GM12875 (cell line): ENCODE measurements at regions not wholly inside any gene's neighbourhood (a gene's known extent, or its start where the extent isn't known, plus 50 kb on each side); places are given as distances from the start of the nearest gene placed in this dataset.

Source experiments
- H3K4me3 ChIP-seq: one replicate; pipeline ENCODE4 v1.5.1; 2011; ENCODE audit warnings: low read depth, low read length, control low read depth
- TF ChIP-seq, protein P1 (sequence below): IDR thresholded peaks from 2 replicates; pipeline ENCODE4 v1.5.1; 2011; ENCODE audit warnings: low read depth, mild to moderate bottlenecking, control low read depth, inconsistent platforms, low read length, moderate library complexity, borderline replicate concordance; ENCODE audit not compliant: insufficient read depth

DNA sequence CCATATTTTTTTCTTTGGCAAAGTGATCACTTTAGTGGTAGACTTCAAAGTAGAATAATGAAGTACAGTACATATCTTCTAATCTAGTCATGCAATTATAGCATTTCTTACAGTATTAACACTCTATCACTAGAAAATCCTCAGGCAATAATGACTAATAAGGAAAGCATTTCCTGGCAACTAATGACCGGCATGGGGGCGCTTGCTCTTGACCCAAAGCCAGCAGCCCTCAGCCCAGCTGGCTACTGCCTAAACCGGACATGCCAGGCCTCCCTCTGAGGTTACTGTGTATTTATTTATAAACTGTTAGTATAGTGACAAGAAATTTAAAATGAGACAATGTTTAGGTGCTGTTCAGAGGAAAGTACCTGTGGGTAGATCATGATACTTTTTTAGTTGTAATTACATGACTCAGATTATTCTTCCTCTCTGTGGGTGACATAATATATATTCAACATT is 633.8 kb downstream of the PTPRC start:
- no peak overlapping the region for H3K4me3 ChIP-seq
- TF ChIP-seq, protein P1, sequence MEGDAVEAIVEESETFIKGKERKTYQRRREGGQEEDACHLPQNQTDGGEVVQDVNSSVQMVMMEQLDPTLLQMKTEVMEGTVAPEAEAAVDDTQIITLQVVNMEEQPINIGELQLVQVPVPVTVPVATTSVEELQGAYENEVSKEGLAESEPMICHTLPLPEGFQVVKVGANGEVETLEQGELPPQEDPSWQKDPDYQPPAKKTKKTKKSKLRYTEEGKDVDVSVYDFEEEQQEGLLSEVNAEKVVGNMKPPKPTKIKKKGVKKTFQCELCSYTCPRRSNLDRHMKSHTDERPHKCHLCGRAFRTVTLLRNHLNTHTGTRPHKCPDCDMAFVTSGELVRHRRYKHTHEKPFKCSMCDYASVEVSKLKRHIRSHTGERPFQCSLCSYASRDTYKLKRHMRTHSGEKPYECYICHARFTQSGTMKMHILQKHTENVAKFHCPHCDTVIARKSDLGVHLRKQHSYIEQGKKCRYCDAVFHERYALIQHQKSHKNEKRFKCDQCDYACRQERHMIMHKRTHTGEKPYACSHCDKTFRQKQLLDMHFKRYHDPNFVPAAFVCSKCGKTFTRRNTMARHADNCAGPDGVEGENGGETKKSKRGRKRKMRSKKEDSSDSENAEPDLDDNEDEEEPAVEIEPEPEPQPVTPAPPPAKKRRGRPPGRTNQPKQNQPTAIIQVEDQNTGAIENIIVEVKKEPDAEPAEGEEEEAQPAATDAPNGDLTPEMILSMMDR, result no peak

DNA sequence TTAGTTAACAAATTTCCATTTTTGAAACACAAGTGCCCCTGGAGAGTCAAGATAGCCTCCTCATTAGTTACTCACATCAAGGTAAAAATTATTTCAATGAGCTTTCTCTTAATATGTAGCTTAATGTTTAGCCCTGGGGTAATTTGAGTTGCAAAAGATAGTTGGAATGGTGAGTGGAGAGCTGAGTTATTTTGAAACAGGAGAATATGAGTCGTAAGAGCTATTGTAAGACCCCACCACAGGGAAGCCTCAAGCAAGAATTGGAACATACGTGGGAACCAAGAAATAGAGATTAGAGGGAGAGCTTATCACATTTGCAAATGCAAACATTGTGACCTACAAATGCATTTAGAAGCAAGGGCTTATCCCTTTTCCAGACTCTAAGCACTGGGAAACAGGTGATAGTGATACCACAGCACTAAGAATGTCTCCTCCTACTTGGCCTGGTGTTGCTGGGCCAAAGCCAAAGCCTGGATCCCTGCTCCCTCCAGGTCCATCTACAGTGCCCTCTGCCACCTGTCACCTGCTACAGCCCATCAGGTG is 635.1 kb downstream of the PTPRC start:
- H3K4me3 ChIP-seq, result no peak overlapping the region
- TF ChIP-seq, protein P1, result no peak

DNA sequence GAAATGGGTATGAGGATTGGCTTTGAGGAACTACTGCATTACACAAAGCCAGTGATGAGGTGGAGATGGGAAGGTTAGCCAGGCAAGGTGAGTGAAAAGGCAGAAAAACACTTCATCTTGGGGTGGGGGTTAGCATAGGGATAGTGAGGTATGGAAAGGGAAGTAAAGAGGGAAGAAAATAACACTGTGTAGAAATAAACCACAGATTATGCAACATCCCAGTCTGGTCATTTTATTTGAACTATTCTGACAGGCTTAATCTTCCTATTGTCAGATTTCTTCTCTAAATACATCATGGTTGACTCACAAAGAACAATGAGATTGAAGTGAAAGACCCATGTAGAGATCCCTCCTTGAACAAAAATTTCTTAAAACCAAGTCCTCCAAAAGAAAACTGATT is 640.2 kb downstream of the PTPRC start:
- TF ChIP-seq, protein P1, result no peak
- H3K4me3 ChIP-seq, result no peak overlapping the region

DNA sequence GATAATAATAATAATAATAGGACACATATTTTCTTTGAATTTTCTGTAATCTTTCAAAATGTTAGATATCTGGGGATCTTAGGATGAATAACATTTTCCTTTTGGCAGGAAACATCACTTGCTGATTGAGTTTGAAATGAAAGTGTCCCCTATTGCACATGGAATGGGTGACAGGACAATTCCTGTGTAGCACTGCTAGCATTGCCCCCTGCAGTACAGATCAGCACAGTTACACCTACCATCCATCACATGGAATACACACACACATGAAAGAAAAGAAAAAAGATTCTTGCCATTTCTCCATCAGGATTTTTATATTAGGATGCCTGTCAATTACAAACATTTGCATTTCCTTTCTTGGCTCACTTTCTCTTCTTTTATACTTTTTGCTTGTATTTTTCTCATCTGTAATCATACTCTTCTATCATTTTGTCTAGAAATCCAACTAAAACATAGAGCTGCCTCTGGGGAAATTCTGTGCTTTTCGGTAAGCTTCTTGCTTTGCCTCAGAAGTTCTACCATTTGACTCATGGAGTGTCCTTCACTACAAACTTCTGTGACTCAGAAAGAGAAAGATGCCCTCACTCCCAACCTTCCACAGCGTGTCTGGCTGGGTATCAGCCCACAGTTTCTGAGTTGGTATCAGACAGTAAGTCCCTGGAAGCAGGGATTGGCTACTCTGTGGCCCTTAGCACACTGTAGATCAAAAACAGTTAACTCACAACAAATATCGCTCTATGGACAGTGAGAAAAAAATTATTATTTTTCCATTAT is 641.2 kb downstream of the PTPRC start:
- TF ChIP-seq, protein P1, result no peak
- H3K4me3 ChIP-seq, result no peak overlapping the region

DNA sequence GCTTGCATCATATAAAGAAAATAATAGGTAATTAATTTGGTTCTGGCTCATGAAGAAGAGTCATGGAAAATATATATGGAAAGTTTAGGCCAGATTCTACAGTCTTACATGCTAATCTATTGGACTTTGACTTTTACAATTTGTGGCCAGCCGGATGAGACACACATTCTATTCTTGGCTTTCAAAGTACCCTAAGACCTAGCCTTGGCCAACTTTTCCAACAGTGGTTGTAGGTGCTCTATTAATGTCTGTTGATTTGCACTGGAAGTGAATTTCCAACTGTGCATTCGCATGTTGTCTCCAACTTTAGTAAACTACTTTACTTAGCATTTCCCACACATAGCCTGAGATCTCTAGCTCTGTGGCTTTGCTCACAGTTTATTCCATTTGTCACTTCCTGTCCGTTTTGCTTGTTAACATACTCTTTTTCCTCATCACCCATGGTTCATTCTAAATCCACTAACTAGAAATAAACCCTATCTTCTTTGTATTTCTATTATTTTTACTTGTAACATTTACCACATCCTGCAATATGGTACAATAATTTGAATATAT is 644.0 kb downstream of the PTPRC start:
- TF ChIP-seq, protein P1, result no peak
- H3K4me3 ChIP-seq, result no peak overlapping the region

DNA sequence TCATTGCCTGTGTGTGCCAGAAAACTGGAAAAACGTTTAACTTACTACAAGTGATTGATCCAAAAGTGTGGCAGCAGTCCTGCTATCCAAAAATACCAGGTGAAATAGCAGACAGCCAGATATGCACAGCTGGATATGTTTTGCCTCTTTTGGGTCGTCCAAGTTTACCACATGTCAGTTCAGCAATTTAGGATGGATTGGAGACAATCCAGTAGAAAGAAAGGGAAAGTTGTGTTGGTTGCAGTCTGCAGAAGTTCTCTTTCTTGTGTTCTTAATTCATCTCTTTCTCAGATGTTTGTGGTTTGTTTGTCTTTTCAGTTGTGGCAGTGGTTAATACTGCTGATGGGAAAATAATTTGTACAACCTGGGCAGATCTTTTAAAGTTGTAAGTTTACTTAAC is 645.0 kb downstream of the PTPRC start:
- TF ChIP-seq, protein P1, result no peak
- no peak overlapping the region for H3K4me3 ChIP-seq

DNA sequence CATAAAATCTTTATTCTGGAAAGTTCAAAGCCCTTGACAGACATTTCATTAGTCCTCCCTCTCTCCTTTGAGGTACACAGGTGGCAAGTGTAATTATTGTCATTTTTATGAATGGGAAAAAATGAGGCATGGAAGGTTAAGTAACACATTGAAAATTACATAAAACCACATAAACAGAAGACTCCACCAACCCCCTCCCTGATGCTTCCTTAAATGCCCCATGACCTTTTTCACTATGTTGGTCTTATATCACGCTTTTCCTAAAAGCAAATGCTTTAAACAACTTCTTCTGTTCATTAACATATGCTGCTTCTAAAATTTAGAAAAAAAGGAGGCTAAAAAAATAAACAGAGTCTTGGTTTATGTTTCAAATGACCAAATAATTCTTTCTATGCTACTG is 648.4 kb downstream of the PTPRC start:
- H3K4me3 ChIP-seq, result no peak overlapping the region
- TF ChIP-seq, protein P1, result no peak
